GM21529 (cell line): ENCODE measurements at regions not wholly inside any gene's neighbourhood (a gene's known extent, or its start where the extent isn't known, plus 50 kb on each side); places are given as distances from the start of the nearest gene placed in this dataset.
"Not testable (repeated sequence)": the region's sequence is repeated elsewhere in the genome, so short reads cannot be mapped to it uniquely, and the experiment has no call there.

Source experiments
- ATAC-seq: cut with Tn5 transposase; IDR thresholded peaks from one replicate; pipeline ENCODE4 v1.9.1; 2021; ENCODE audit not compliant: unreplicated experiment

DNA sequence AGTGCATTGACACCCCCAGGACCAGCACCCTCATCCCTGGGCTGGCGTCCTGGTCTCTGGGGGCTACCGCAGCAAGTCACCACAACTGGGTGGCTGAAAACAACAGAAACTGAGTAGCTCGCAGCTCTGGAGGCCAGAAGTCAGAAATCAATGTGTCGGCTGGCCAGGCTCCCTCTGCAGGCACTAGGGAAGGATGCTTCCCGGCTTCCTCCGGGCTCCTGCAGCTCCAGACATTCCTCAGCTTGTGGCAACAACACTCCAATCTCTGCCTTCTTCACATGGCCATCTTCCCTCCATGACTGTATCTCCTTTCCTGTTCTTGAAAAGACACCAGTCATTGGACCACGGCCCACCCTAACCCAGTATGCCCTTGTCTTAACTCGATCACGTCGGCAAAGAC is 224.2 kb downstream of the NPHP4 start:
- no peak for ATAC-seq

DNA sequence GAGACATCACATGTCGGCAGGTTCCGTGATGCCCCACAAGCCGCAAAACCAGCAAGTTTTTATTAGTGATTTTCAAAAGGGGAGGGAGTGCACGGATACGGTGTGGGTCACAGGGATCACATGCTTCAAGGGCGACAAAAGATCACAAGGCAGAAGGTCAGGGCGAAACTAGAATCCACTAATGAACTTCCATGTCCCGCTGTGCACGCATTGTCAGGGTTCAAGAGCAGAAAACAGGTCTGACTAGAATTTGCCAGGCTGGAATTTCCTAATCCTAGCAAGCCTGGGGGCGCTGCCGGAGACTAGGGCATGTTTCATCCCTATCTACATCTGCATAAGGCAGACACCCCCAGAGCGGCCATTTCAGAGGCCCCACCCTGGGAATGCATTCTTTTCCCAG is 225.2 kb downstream of the NPHP4 start:
- not testable (repeated sequence) for ATAC-seq

DNA sequence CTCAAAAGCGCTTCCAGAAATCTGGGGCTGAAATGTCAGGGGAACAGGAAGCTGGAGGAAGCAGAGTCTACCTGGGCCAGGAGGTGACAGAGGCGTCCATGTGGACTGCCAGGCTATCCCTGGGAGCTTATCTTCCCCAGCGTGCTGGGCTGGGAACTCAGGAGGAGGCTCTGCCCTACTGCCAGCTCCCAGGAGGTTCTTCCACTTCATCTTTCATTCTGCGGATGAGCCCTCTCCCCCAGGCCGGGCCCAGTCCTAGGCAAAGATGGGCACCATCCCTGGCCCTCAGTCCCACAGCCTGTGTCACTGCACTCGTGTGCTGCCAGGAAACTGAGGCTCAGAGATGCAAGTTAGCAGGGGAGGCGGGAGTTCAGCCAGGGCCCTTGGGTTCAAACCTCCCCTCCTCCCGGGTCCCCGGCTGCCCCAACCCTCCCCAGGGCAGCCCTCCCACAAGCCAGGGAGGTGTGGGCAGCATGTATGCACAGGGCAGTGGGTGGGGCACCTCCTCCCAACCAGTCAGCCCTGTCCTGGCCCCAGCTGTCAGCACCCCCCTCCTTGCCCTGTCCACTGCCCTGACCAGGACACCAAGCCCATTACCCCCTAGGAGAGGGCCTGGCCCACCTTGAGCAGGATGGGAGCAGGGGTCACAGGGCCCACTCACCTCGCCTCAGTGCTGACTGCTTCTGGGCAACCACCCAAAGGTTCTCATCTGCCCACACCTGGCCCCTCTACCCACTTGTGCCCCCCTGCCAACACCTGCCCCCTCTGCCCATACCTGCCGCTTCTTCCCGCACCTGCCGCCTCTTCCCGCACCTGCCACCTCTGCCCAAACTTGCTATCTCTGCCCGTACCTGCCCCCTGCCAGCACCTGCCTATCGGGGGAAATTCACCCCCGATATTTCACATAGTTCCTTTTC is 226.0 kb downstream of the NPHP4 start:
- no peak for ATAC-seq

DNA sequence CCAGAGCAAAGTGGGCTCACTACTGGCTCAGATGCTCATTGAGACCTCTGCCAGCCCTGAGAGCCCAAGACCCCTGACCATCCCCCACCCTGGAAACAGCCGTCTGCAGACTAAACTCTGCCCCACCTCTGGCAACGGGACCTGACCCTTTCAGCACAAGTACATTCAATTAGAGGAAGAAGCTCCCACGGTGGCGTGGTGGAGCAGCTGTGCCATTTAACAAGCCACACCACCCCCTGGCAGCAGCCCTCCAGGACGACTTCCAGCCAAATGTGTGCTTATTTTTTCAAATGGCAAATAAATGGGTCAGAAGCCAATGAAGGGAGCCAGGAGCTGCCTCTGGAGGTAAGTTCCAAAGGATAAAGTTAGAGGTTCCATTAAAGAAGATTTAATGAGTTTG is 226.7 kb downstream of the NPHP4 start:
- no peak for ATAC-seq

DNA sequence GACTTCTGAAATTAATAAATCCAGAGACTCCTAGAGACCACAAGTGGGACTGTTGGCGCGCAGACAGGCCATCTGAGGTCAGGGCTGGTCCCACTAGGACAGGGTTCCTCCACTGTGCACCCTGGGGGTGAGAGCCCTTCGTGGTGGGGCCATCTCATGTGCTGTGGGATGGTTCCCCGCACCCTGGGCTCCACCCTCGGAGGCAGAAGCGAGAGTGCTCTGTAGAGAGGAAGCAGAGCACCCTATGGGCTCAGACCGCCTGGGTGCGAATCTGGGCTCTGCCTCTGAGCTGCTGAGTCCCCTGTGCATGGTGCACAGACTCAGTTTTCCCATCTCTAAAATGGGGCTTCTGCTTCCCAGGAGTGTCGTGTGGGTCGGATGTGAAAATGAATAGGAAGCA is 227.3 kb downstream of the NPHP4 start:
- no peak for ATAC-seq

DNA sequence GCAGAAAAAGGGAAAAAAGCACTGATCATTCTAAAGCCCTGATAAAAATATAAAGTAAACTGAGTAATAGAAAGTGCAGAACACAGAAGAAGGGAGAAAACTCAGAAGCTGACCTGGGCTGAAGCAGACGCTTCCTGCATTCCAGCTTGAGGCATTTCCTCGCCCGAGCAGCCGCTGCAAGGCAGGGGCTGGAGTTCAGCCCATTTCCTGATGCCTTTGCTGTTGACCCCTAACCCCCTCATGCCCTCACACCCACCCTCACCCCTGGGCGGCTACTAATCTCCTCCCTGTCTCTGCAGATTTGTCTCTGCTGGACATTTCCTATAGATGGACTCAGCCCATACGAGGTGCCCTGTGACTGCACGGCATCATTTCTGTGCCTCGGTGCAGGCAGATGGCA is 227.8 kb downstream of the NPHP4 start:
- no peak for ATAC-seq

DNA sequence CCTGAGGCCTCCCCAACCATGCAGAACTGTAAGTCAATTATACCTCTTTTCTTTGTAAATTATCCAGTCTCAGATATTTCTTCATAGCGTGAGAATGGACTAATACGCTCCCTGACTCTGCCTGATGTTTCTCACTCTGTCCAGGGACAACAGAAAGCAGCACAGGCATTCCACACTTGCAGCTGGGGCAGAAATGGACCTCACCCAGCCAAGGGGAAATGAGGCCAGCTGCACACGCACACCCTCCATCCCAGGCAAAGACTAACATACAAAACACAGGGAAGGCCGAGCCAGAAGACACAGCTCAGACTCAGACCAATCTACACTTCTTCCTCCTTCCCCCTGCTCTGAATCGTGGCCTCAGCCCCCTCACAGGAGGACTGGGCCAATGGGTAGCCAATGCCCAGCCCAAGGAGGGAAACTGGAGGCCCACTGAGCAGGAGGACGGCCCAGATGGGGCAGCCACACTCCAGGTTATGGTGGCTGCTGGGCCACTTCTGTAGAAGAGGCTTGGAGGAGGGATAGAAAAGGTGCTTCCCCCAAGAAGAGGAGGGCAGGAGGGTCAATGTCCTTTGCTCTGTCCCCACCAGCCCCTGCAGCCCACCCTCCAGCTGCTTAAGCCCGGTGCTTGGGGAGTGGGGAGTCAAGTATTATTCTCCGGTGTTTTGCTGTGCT is 228.4 kb downstream of the NPHP4 start:
- no peak for ATAC-seq

DNA sequence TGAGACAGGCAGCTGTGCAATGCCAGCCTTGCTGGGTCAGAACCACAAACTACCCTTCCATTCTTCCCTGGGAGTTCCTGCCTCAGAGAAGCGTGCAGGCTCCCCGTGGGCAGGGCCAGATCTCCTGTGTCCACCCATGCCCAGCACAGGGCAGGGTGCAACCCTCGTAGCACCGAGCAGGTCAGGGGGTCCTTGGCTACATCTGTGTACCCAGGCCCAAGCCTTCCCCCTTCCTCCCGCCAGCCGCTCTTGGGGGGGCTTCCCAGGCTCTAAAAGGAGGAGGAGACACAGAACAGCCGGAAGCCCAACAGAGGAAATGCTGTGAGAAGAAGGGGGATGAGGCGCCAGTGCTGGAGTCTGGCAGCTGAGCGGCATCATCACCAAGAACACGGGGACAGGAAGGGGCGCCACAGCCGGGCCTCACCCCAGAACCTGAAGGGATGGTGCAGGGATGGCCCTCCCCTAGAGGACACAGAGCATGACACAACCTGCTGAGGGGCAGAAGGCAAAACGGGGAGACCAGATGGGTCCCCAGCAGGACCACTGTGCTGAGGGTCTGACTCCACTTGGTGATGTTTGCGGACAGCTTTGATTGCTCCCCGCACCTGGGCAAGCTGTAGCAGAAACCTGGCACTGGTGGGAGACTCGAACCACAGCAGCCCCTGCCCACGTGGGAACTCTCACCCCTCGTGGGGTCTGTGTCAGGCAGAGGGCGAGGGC is 233.2 kb downstream of the NPHP4 start:
- no peak for ATAC-seq

DNA sequence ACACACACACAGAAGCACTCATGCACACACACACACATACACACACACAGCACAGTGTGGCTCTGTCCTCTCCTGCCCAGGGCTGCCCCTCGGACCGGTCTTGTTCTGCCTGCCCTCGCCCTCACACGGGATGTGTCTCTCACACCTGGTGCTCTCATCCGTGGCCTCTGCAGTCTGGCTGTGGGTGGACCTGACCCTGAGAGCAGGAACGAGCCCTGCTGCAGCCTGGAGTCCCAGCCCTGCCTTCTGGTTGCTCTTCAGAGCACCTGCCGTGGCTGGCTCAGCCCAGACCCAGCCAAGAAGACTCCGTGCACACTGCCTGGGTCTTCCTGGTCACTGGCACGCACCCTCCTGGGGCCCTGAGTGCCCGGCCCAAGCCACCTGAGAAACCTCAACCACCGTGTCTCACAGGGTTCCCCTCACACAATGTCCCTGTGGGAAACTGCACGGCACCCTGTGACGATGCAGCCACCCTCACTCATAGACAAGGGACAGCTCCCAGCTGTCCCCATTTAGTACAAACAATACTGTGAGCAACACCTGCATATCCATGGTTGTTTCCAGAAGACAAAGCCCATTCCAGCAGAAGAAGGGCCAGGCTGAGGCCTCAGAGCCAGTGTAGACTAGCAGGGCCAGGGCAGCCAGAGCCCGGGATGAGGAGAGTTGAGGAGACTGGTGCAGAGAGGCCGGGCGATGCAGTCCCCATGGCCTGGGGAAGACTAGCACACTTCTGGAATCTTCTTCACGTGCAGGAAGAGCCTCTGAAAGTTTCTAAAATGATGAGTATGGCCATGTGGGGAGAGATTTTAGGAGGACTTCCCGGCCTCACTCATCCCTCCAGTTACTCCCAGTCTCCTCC is 234.0 kb downstream of the NPHP4 start:
- no peak for ATAC-seq

DNA sequence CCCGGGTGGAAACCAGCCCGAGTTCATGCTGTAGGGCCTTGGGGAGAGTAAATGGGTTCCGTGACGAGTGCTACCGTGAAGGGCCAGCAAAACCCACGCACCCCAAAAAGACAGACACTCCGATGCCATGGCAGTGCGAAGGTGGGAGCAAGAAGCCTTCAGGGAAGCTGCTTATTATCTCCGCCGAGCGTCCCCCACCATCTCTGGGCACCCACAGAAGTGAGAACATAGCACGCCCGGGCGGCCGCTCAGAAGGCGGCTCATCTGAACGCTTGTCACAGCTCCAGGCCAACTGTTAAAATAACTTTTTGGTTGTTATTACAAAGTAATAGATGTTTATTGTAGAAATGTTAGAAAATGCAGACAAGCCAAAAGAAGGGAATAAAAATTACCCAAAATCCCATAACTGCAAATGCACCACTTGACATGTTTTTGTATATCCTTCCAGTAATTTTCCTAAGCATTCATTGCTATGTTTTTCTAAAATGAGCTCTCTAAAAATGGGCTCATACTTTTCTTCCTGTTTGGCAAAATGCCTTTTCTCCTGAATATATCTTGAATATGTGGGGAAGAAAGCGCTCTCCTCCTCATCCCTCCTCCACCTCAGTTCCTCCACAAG is 234.9 kb downstream of the NPHP4 start:
- ATAC-seq, result no peak

DNA sequence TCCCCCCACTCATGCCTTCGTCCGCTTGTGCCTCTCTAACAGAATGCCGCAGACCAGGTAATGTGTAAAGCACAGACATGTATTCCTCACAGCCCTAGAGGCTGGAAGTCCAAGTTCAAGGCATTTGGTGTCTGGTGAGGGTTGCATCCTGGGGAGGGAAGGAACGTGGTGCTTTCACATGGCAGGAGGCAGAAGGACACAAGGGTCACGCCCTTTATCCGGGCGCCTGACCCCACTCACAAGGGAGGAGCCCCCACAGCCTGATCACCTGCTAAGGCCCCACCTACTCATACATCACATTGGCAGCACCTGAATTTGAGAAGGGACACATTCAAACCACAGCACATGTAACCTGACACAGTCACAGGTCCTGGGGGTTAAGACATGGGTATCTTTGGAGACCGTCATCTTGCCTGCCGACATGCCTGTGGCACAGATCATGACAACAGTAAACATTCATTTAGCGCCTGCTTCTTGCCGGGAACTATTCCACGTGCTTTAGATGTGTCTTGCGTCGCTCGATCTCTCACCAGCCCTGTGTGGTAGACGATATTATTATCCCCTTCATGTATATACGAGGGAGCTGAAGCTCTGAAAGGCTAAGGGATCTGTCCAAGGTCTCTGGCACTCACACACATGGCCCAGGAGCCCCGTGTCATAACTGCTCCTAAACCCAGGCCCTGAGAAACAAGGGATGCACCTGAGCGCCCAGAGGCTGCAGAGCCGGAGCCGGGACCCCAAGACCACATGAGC is 235.6 kb downstream of the NPHP4 start:
- no peak for ATAC-seq

DNA sequence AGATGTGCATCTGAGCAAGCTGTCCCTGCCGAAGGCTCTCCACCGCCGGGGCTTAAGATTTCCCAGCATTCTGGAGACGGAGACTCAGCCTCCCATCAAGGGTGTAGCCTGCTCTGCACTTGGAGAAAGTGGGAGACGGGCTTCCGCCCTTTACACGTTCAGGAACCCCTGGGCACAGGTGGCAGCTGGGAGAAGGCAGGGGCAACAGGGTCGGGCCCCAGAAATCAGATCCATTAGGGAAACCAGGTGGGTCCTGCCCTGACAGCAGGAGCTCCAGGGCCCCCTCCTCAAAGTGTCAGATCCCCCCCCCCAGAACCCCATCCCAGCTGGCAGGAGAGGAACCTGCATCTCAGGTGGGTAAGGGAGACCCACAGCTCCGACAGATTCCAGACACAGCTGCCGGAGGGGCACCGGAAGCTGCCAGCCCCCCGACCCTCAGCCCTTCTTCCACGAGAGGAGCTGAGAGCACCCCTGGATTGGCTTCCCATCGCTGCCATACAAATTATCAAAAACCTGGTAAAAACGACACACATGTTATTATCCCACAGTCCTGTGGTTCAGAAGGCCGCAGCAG is 236.6 kb downstream of the NPHP4 start:
- ATAC-seq, result no peak

DNA sequence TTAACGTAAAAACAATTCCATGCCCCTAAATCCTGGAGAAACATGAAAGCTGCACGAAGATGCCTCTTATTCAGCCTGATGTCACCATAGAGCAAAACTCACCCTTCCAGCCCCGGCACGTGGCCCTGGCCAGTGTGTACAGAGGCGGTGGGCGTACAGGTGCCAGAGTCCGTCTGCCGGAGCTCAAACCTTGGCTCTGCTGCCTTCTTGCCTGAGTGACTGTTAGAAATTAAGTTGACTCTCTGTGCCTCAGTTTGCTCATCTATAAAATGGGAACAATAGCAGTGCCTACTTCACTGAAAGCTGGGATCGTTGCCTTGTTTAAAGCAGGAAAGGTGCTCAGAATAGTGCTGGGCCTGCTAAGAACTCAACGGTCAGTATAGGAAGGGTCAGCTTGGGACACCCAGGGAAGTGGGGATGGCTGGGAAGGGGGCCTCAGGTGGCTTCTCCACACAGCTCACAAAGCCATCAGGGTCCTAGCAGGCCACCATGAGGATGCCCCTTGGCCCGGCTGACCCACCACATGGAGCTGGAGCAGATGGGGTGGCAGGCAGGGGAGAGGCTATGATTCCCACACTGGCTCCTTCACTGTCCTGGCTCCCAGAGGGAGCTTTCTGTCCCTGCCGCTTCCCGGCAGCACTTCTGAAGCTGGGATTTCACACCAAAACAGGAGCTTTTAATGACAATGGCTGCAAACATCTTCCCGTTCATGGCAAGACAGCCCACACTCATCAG is 237.2 kb downstream of the NPHP4 start:
- ATAC-seq, result no peak

DNA sequence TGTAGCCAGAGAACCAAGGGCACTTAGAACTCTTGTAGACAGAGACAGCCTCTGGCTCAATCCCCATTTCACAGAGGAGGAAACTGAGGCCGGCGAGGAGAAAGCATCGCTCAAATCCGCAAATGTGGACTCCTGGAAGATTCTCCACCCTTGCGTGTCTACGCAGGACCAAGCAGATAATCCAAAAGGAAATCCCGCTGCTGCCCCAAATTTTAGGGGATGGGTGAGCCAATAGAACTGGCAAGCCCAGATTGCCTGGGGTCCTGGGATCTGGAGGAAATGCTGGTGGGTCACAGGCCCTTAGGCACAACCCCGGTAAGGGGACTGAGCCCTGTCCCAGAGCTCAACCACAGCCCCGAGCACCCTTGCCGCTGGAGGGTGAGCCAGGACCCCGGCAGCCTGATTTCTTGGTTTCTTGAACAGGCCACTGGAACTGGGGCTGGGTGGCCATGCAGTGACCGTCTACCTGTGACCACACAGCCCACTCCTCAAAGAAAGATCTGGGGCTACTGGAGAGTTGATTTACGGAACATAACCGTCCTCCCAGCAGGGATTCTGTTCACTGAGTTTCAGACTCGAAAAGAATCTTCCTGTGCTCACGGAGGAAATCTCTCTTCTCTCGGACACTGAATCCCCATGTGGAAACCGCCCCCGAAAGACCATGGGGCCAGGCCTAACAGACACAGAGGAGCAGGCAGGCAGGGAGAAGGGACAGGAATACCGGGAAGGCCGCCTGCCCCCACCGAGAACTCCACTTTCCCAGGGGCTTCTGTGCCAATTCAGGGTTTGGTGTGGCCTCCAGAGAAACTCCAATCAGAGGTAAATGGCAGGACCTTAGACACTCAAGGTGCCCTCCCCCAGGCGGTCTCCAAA is 238.4 kb downstream of the NPHP4 start:
- no peak for ATAC-seq

DNA sequence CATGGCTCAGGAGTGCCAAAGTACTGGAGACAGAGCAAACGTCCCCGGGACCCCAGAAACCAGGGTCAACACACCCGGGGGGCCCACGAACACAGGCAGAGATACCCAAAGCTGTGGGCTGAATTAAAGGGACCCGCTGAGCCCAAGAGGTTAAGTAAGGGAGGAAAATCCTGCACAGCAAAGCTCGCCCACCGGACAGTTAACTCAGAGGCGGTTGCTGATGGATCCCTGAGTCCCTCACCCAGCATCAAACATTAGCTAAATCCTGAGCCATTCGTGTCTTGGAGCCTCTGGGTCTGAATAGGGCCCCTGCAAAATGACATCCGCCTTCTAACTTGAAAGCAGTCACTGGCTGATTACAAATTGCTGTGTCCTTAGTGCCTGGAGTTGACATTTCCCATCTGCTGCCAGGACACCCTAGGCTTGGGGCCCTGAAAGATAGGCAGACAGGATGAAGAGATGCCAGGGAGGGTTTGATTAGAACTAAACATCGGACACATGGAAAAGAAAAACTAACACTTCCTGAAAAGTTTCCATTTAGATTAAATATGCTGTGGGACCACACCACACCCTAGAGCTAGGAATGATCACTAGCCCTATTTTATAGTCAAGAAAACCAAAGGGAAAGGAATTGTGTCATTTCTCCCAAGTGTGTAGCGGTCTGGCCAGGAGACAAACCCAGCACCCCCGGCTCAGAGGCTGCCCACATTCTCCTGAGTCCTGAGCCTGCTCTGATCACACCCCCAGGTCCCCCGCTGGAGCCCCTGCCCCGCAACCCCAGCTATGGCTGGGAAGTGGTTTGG is 239.3 kb downstream of the NPHP4 start:
- no peak for ATAC-seq

DNA sequence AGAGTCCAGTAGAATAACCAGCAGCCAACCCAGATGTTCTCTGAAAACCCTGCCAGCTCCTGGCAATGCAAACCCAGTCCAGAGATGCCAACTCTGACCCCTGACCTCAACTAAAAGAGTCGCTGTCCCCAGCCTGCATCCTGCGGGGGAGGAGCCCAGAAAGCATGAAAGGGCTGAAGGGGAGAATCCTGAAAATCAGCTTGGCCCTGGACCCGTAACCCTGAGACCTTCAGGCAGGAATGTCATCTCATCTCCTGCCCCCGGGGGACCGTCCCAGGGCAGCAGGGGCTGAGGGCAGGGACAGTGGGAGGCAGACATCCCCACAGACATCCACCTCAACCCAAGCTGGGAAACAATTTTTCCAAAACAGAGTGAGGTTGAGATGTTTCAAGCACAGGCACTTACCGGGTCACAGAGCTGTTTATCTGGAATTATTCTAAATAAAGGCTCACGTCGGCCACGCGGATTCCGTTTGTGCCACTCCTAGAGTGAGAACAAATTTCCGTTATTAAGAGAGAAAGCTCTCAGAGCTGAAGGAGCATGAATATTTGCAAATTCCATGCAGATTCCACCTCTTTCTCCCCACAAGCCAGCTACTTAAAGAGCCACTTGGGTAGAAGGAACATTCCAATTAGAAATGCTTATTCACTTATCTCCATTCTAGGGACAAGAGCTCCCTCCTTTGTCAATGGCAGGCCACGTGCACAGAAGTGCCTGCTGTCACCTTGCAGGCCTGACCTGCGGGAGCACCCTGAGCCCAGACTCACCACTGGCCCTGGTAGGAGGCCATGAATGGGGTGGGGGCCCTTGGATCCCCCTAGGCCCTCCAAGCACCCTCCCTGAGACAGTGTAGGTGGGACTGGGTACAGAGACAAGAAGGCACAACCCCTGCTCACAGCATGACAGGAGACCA is 240.1 kb downstream of the NPHP4 start:
- ATAC-seq, result no peak
